K562 (cell line): ENCODE measurements at regions not wholly inside any gene's neighbourhood (a gene's known extent, or its start where the extent isn't known, plus 50 kb on each side); places are given as distances from the start of the nearest gene placed in this dataset.

Experiments
- CHD4 ChIP-seq: fragments of 200-600 bp; sonication (generic); IDR thresholded peaks from 3 replicates; pipeline ENCODE4 v1.6.1; 2012; ENCODE audit warnings: low read depth, mild to moderate bottlenecking, mixed read lengths, low read length, inconsistent platforms; ENCODE audit not compliant: insufficient read depth, insufficient replicate concordance, poor library complexity, severe bottlenecking
- CTCF ChIP-seq, 3 experiments: IDR thresholded peaks in 2 of 3; conservative IDR thresholded peaks in 1 of 3; 2 replicates each; pipeline ENCODE4 v1.5.1; 2011 to 2012; ENCODE audit warnings: low read length in 3 of 3, mild to moderate bottlenecking in 3 of 3, control low read depth in 2 of 3, improper control_type of control experiment in 1 of 3, inconsistent platforms in 1 of 3, low read depth in 1 of 3, mixed read lengths in 1 of 3, moderate library complexity in 1 of 3; ENCODE audit not compliant: insufficient read depth in 2 of 3
- HMGXB4 ChIP-seq: sonication (generic); formaldehyde crosslinking; IDR thresholded peaks from 2 replicates; pipeline ENCODE4 v1.8.1; 2023; ENCODE audit warnings: mild to moderate bottlenecking, missing genetic modification reagents
- PBX2 ChIP-seq, 2 experiments: IDR thresholded peaks in 1 of 2; conservative IDR thresholded peaks in 1 of 2; 2 replicates each; pipeline ENCODE4 v1.6.1; 2016; ENCODE audit warnings: low read depth in 2 of 2, mild to moderate bottlenecking in 1 of 2, missing compliant biosample characterization in 1 of 2, missing genetic modification characterization in 1 of 2, moderate library complexity in 1 of 2
- POLR2A ChIP-seq: fragments of 450-650 bp; conservative IDR thresholded peaks from 2 replicates; pipeline ENCODE4 v1.6.1; 2016
- ZNF253 ChIP-seq: fragments of 250-450 bp; sonication (Bioruptor Pico); conservative IDR thresholded peaks from 2 replicates; pipeline ENCODE4 v1.6.1; 2021; ENCODE audit warnings: mild to moderate bottlenecking

GRCh38 chr22:27692243-27692642, 109.3 kb downstream of the MN1 start:
- TF ChIP-seq CHD4 (no peak), ZNF253 (CRISPR knock-in tag) (no peak), HMGXB4 (CRISPR knock-in tag) (no peak), PBX2 (CRISPR knock-in tag; IDR thresholded peaks at IDR 0.05; ENCODE audit: low read depth) (no peak), PBX2 (tag; conservative IDR thresholded peaks at IDR 0.05; ENCODE audit: low read depth) (no peak), POLR2A (no peak), CTCF (IDR thresholded peaks at IDR 0.05 in 2 of 3, conservative IDR thresholded peaks at IDR 0.05 in 1 of 3; ENCODE audit: insufficient read depth in 2 of 3, low read depth in 1 of 3, low read length in 3 of 3) (no peak)
